ENCODE measurements at regions not wholly inside any gene's neighbourhood (a gene's known extent, or its start where the extent isn't known, plus 50 kb on each side); places are given as distances from the start of the nearest gene placed in this dataset.
"Not testable (repeated sequence)": the region's sequence is repeated elsewhere in the genome, so short reads cannot be mapped to it uniquely, and the experiment has no call there.

- Histone ChIP-seq H3K27me3 (no peaks in the 10 kb centered on the region), H3K36me3 (no peaks in the 10 kb centered on the region), H3K9me3 (no peaks in the 10 kb centered on the region), H3K27ac (replicated peaks in 1 of 4) (no peak overlapping the region), H3K4me3 (no peak overlapping the region), H3K4me1 (no peaks in the 10 kb centered on the region)
- no peak for DNase-seq (ENCODE audit: extremely low spot score)
- no peak for TF ChIP-seq POLR2A (IDR thresholded peaks at IDR 0.05; ENCODE audit: low read depth)
- no peak for TF ChIP-seq POLR2AphosphoS5 (IDR thresholded peaks at IDR 0.05)
- TF ChIP-seq CTCF (IDR thresholded peaks at IDR 0.05): no peak
- TF ChIP-seq EP300 (IDR thresholded peaks at IDR 0.05): no peak
- intact Hi-C loops (cut with DNase I): no loop called here
- WGBS: 84% methylated on average over 3 of the region's 3 CpGs
These were observed 367.6 kb upstream of the AGA start for GRCh38 chr4:177809791-177810190.

- Histone ChIP-seq H3K27ac (replicated peaks in 1 of 4) (no peak overlapping the region), H3K4me3 (no peak overlapping the region), H3K36me3 (no peaks in the 10 kb centered on the region), H3K9me3 (no peaks in the 10 kb centered on the region), H3K4me1 (no peaks in the 10 kb centered on the region), H3K27me3 (no peaks in the 10 kb centered on the region)
- WGBS: 73% methylated on average over 4 of the region's 4 CpGs
- intact Hi-C loops (cut with DNase I): no loop called here
- DNase-seq (ENCODE audit: extremely low spot score): no peak
- TF ChIP-seq CTCF (IDR thresholded peaks at IDR 0.05): no peak
- no peak for TF ChIP-seq EP300 (IDR thresholded peaks at IDR 0.05)
- no peak for TF ChIP-seq POLR2A (IDR thresholded peaks at IDR 0.05; ENCODE audit: low read depth)
These were observed 368.0 kb upstream of the AGA start for GRCh38 chr4:177810220-177810619.

- H3K27ac ChIP-seq (replicated peaks in 1 of 4); H3K36me3 ChIP-seq; H3K4me3 ChIP-seq; H3K27me3 ChIP-seq; H3K4me1 ChIP-seq; intact Hi-C loops (cut with DNase I); DNase-seq (ENCODE audit: extremely low spot score); H3K9me3 ChIP-seq: not testable (repeated sequence)
- WGBS: 95% methylated on average over 4 of the region's 4 CpGs
These were observed 376.2 kb upstream of the AGA start for GRCh38 chr4:177818392-177818791.

- no peaks in the 10 kb centered on the region for H3K9me3 ChIP-seq
- H3K27ac ChIP-seq (replicated peaks in 1 of 4): no peak overlapping the region
- no peaks in the 10 kb centered on the region for H3K4me1 ChIP-seq
- TF ChIP-seq CTCF (IDR thresholded peaks at IDR 0.05): no peak
- TF ChIP-seq POLR2A (IDR thresholded peaks at IDR 0.05; ENCODE audit: low read depth): no peak
- TF ChIP-seq POLR2AphosphoS5 (IDR thresholded peaks at IDR 0.05): no peak
- no peak for TF ChIP-seq EP300 (IDR thresholded peaks at IDR 0.05)
- no peak for DNase-seq (ENCODE audit: extremely low spot score)
- 57% methylated on average over 1 of the region's 1 CpG for WGBS
- no peaks in the 10 kb centered on the region for H3K27me3 ChIP-seq
- no peaks in the 10 kb centered on the region for H3K36me3 ChIP-seq
- H3K4me3 ChIP-seq: no peak overlapping the region
- intact Hi-C loops (cut with DNase I): no loop called here
These were observed 384.7 kb upstream of the AGA start for GRCh38 chr4:177826973-177827372.

GRCh38 chr4:177841258-177841657 lies 399.0 kb upstream of the AGA start:
- Histone ChIP-seq H3K27ac (replicated peaks in 1 of 4) (no peak overlapping the region), H3K9me3 (no peaks in the 10 kb centered on the region), H3K36me3 (no peaks in the 10 kb centered on the region), H3K4me3 (no peak overlapping the region), H3K27me3 (no peaks in the 10 kb centered on the region), H3K4me1 (no peaks in the 10 kb centered on the region)
- intact Hi-C loops (cut with DNase I): no loop called here
- 59% methylated on average over 1 of the region's 1 CpG for WGBS
- TF ChIP-seq EP300 (IDR thresholded peaks at IDR 0.05) (no peak), POLR2A (IDR thresholded peaks at IDR 0.05; ENCODE audit: low read depth) (no peak)
- DNase-seq (ENCODE audit: extremely low spot score): no peak

GRCh38 chr4:177853229-177853628 lies 411.0 kb upstream of the AGA start:
- no peak overlapping the region for H3K4me3 ChIP-seq
- H3K27me3 ChIP-seq: no peaks in the 10 kb centered on the region
- WGBS: 90% methylated on average over 8 of the region's 8 CpGs
- DNase-seq (ENCODE audit: extremely low spot score): no peak
- intact Hi-C loops (cut with DNase I): no loop called here
- TF ChIP-seq CTCF (IDR thresholded peaks at IDR 0.05) (no peak), POLR2A (IDR thresholded peaks at IDR 0.05; ENCODE audit: low read depth) (no peak), POLR2AphosphoS5 (IDR thresholded peaks at IDR 0.05) (no peak), EP300 (IDR thresholded peaks at IDR 0.05) (no peak)
- no peak overlapping the region for H3K27ac ChIP-seq (replicated peaks in 1 of 4)
- H3K4me1 ChIP-seq: no peaks in the 10 kb centered on the region
- no peaks in the 10 kb centered on the region for H3K36me3 ChIP-seq
- no peaks in the 10 kb centered on the region for H3K9me3 ChIP-seq

All from esophagus muscularis mucosa (tissue), 4 donors.